SU-DHL-6 (cell line): ENCODE measurements at regions not wholly inside any gene's neighbourhood (a gene's known extent, or its start where the extent isn't known, plus 50 kb on each side); places are given as distances from the start of the nearest gene placed in this dataset.
"Not testable (repeated sequence)": the region's sequence is repeated elsewhere in the genome, so short reads cannot be mapped to it uniquely, and the experiment has no call there.

Source experiments
- EZH2phosphoT487 ChIP-seq: fragments of 200-600 bp; sonication (generic), shearing (Covaris generic); conservative IDR thresholded peaks from 2 replicates; pipeline ENCODE4 v1.6.1; 2018; ENCODE audit warnings: mild to moderate bottlenecking, antibody characterized with exemption, low read length, moderate library complexity, mixed read lengths
- TF ChIP-seq, protein P1 (sequence below): fragments of 200-600 bp; sonication (generic); IDR thresholded peaks from one replicate; pipeline ENCODE4 v1.5.1; 2017; ENCODE audit warnings: antibody characterized with exemption, mild to moderate bottlenecking, low read length, moderate library complexity; ENCODE audit not compliant: insufficient read depth, poor library complexity, severe bottlenecking

DNA sequence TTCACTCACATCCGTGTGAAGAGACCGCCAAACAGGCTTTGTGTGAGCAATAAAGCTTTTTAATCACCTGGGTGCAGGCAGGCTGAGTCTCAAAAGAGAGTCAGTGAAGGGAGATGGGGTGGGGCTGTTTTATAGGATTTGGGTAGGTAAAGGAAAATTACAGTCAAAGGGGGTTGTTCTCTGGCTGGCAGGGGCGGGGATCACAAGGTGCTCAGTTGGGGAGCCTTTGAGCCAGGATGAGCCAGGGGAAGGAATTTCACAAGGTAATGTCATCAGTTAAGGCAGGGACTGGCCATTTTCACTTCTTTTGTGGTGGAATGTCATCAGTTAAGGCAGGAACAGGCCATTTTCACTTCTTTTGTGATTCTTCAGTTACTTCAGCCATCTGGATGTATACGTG is 210.3 kb upstream of the ELL2 start:
- TF ChIP-seq, protein P1, sequence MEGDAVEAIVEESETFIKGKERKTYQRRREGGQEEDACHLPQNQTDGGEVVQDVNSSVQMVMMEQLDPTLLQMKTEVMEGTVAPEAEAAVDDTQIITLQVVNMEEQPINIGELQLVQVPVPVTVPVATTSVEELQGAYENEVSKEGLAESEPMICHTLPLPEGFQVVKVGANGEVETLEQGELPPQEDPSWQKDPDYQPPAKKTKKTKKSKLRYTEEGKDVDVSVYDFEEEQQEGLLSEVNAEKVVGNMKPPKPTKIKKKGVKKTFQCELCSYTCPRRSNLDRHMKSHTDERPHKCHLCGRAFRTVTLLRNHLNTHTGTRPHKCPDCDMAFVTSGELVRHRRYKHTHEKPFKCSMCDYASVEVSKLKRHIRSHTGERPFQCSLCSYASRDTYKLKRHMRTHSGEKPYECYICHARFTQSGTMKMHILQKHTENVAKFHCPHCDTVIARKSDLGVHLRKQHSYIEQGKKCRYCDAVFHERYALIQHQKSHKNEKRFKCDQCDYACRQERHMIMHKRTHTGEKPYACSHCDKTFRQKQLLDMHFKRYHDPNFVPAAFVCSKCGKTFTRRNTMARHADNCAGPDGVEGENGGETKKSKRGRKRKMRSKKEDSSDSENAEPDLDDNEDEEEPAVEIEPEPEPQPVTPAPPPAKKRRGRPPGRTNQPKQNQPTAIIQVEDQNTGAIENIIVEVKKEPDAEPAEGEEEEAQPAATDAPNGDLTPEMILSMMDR, result not testable (repeated sequence)
- not testable (repeated sequence) for TF ChIP-seq EZH2phosphoT487
